PC-3 (cell line): ENCODE measurements at regions not wholly inside any gene's neighbourhood (a gene's known extent, or its start where the extent isn't known, plus 50 kb on each side); places are given as distances from the start of the nearest gene placed in this dataset.

Source experiments
- CTCF ChIP-seq: fragments of 300-600 bp; sonication (generic); conservative IDR thresholded peaks from 2 replicates; pipeline ENCODE4 v1.5.1; 2017; ENCODE audit warnings: antibody characterized with exemption, low read depth, mild to moderate bottlenecking, low read length
- EZH2 ChIP-seq: fragments of 300-600 bp; sonication (generic); IDR thresholded peaks from one replicate; pipeline ENCODE4 v1.6.1; 2017; ENCODE audit warnings: antibody characterized with exemption, mild to moderate bottlenecking, low read length; ENCODE audit not compliant: unreplicated experiment

- no peak for TF ChIP-seq CTCF
- TF ChIP-seq EZH2 = no peak
Measured at GRCh38 chr9:80794197-80794596, 895.1 kb downstream of the TLE1 start.
